ENCODE measurements at regions not wholly inside any gene's neighbourhood (a gene's known extent, or its start where the extent isn't known, plus 50 kb on each side); places are given as distances from the start of the nearest gene placed in this dataset.

DNA sequence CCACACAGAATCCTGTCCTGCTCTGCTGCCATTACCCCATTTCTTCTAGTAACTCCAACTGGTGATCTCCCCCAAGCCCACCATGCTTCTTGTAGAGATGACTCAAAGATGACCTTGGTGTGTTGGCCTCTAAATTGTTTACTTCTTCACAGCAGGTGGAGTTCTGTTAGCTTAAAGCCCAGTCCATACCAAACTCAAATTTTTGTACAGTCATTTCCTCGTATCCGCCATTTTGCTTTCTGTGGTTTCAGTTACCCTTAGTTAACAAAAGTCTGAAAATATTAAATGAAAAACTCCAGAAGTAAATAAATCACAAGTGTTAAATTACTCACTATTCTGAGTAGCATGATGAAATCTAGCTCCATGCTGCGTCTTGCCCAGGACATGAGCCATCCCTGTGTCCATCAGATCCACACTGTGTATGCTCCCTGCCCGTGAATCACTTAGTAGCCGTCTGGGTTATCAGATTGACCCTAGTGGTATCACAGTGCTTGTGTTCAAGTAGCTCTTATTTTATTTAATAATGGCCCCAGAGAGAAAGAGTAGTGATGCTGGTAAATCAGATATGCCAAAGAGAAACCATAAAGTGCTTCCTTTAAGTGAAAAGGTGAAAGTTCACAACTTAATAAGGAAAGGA is 133.3 kb upstream of the NOL4 start:
- Mint-ChIP-seq H3K27ac (ENCODE audit: unreplicated experiment) (no peak overlapping the region), H3K36me3 (ENCODE audit: insufficient read depth, unreplicated experiment) (no peaks in the 10 kb centered on the region), H3K4me1 (ENCODE audit: low read depth, unreplicated experiment) (no peaks in the 10 kb centered on the region), H3K9me3 (ENCODE audit: low read depth, unreplicated experiment) (no peaks in the 10 kb centered on the region), H3K4me3 (ENCODE audit: low read depth, unreplicated experiment) (no peak overlapping the region), H3K27me3 (ENCODE audit: unreplicated experiment) (no peaks in the 10 kb centered on the region)
- intact Hi-C loops (cut with micrococcal nuclease; ENCODE audit: unreplicated experiment), result no loop called here
- no TSS peak for BruUV-seq (replicated peaks)
- TF ChIP-seq, protein P1, sequence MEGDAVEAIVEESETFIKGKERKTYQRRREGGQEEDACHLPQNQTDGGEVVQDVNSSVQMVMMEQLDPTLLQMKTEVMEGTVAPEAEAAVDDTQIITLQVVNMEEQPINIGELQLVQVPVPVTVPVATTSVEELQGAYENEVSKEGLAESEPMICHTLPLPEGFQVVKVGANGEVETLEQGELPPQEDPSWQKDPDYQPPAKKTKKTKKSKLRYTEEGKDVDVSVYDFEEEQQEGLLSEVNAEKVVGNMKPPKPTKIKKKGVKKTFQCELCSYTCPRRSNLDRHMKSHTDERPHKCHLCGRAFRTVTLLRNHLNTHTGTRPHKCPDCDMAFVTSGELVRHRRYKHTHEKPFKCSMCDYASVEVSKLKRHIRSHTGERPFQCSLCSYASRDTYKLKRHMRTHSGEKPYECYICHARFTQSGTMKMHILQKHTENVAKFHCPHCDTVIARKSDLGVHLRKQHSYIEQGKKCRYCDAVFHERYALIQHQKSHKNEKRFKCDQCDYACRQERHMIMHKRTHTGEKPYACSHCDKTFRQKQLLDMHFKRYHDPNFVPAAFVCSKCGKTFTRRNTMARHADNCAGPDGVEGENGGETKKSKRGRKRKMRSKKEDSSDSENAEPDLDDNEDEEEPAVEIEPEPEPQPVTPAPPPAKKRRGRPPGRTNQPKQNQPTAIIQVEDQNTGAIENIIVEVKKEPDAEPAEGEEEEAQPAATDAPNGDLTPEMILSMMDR (IDR thresholded peaks at IDR 0.05; ENCODE audit: unreplicated experiment), result no peak
- CTCF ChIA-PET, result no interaction called here
- no peak for DNase-seq

- DNase-seq, result no peak
- CTCF ChIA-PET, result interaction anchor here (0.6 kb wide), 1 partner anchor 15 kb away, joined by 6 read pairs; no protein-coding TSS in a partner anchor
- Mint-ChIP-seq H3K4me1 (ENCODE audit: low read depth, unreplicated experiment) (no peaks in the 10 kb centered on the region), H3K27ac (ENCODE audit: unreplicated experiment) (no peak overlapping the region), H3K36me3 (ENCODE audit: insufficient read depth, unreplicated experiment) (no peaks in the 10 kb centered on the region), H3K4me3 (ENCODE audit: low read depth, unreplicated experiment) (no peak overlapping the region), H3K27me3 (ENCODE audit: unreplicated experiment) (no peaks in the 10 kb centered on the region), H3K9me3 (ENCODE audit: low read depth, unreplicated experiment) (no peaks in the 10 kb centered on the region)
- no TSS peak for BruUV-seq (replicated peaks)
- intact Hi-C loops (cut with micrococcal nuclease; ENCODE audit: unreplicated experiment), result no loop called here
- TF ChIP-seq, protein P1 (IDR thresholded peaks at IDR 0.05; ENCODE audit: unreplicated experiment), result no peak
Measured at GRCh38 chr18:34358923-34359322, 134.2 kb upstream of the NOL4 start.

- H3K9me3 Mint-ChIP-seq (ENCODE audit: low read depth, unreplicated experiment), result no peaks in the 10 kb centered on the region
- no TSS peak for BruUV-seq (replicated peaks)
- intact Hi-C loops (cut with micrococcal nuclease; ENCODE audit: unreplicated experiment), result no loop called here
- TF ChIP-seq, protein P1 (IDR thresholded peaks at IDR 0.05; ENCODE audit: unreplicated experiment), result no peak
- no peak overlapping the region for H3K4me3 Mint-ChIP-seq (ENCODE audit: low read depth, unreplicated experiment)
- H3K27ac Mint-ChIP-seq (ENCODE audit: unreplicated experiment), result no peak overlapping the region
- H3K36me3 Mint-ChIP-seq (ENCODE audit: insufficient read depth, unreplicated experiment), result no peaks in the 10 kb centered on the region
- no peak for DNase-seq
- CTCF ChIA-PET, result no interaction called here
- no peaks in the 10 kb centered on the region for H3K27me3 Mint-ChIP-seq (ENCODE audit: unreplicated experiment)
- no peaks in the 10 kb centered on the region for H3K4me1 Mint-ChIP-seq (ENCODE audit: low read depth, unreplicated experiment)
Measured at GRCh38 chr18:34364699-34365098, 140.0 kb upstream of the NOL4 start.

GRCh38 chr18:34370704-34371395 is 146.1 kb upstream of the NOL4 start:
- TF ChIP-seq, protein P1 (IDR thresholded peaks at IDR 0.05; ENCODE audit: unreplicated experiment), result no peak
- CTCF ChIA-PET, result no interaction called here
- H3K27ac Mint-ChIP-seq (ENCODE audit: unreplicated experiment), result no peak overlapping the region
- no peaks in the 10 kb centered on the region for H3K36me3 Mint-ChIP-seq (ENCODE audit: insufficient read depth, unreplicated experiment)
- no peaks in the 10 kb centered on the region for H3K4me1 Mint-ChIP-seq (ENCODE audit: low read depth, unreplicated experiment)
- no peak overlapping the region for H3K4me3 Mint-ChIP-seq (ENCODE audit: low read depth, unreplicated experiment)
- no peaks in the 10 kb centered on the region for H3K9me3 Mint-ChIP-seq (ENCODE audit: low read depth, unreplicated experiment)
- DNase-seq, result no peak
- BruUV-seq (replicated peaks), result no TSS peak
- H3K27me3 Mint-ChIP-seq (ENCODE audit: unreplicated experiment), result no peaks in the 10 kb centered on the region
- intact Hi-C loops (cut with micrococcal nuclease; ENCODE audit: unreplicated experiment), result no loop called here
